ENCODE measurements at regions not wholly inside any gene's neighbourhood (a gene's known extent, or its start where the extent isn't known, plus 50 kb on each side); places are given as distances from the start of the nearest gene placed in this dataset.
"Not testable (repeated sequence)": the region's sequence is repeated elsewhere in the genome, so short reads cannot be mapped to it uniquely, and the experiment has no call there.

DNA sequence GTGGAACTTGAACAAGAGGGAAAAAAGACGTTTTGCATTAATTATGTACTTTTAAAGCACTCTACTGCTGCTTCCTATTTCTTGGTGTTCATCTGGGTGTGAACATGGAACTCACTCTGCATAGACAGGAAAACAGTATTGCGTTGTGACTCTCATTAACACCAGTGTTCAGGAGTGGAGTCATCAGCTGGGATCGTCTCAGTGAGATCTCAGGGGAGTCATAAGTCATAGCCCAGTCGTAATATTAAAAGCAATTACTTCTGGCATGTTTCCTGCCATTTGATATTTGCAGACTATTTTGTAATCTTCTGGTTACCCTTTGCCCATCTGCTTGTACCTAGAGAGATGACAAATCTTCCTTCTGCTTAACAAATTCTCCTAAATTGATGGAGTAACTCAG lies 462.0 kb upstream of the ATP11B start:
- Histone ChIP-seq H3K9ac (ENCODE audit: low read length) (no peak overlapping the region), H3K79me2 (ENCODE audit: insufficient read depth, low read length) (no peaks in the 10 kb centered on the region), H3K27ac (ENCODE audit: low read depth, low read length, poor library complexity, severe bottlenecking) (no peak overlapping the region), H4K20me1 (ENCODE audit: insufficient read depth, low read length) (no peaks in the 10 kb centered on the region), H3F3A (ENCODE audit: insufficient read depth, low read length) (no peaks in the 10 kb centered on the region), H3K4me1 (ENCODE audit: insufficient read depth, low read length, severe bottlenecking) (no peaks in the 10 kb centered on the region), H3K36me3 (ENCODE audit: insufficient read depth, low read length) (no peaks in the 10 kb centered on the region), H3K4me3 (ENCODE audit: low read depth, low read length, poor library complexity, severe bottlenecking) (no peak overlapping the region), H3K9me3 (ENCODE audit: low read length) (no peaks in the 10 kb centered on the region), H3K27me3 (ENCODE audit: insufficient read depth, low read length) (no peaks in the 10 kb centered on the region), H2AFZ (ENCODE audit: low read length) (no peak overlapping the region), H3K4me2 (ENCODE audit: low read length) (no peak overlapping the region), H3K9me2 (ENCODE audit: low read depth, low read length) (no peaks in the 10 kb centered on the region)
- TF ChIP-seq EZH2 (IDR thresholded peaks at IDR 0.05; ENCODE audit: borderline replicate concordance, low read length), result no peak
- TF ChIP-seq, protein P1, sequence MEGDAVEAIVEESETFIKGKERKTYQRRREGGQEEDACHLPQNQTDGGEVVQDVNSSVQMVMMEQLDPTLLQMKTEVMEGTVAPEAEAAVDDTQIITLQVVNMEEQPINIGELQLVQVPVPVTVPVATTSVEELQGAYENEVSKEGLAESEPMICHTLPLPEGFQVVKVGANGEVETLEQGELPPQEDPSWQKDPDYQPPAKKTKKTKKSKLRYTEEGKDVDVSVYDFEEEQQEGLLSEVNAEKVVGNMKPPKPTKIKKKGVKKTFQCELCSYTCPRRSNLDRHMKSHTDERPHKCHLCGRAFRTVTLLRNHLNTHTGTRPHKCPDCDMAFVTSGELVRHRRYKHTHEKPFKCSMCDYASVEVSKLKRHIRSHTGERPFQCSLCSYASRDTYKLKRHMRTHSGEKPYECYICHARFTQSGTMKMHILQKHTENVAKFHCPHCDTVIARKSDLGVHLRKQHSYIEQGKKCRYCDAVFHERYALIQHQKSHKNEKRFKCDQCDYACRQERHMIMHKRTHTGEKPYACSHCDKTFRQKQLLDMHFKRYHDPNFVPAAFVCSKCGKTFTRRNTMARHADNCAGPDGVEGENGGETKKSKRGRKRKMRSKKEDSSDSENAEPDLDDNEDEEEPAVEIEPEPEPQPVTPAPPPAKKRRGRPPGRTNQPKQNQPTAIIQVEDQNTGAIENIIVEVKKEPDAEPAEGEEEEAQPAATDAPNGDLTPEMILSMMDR (IDR thresholded peaks at IDR 0.05; ENCODE audit: low read length), result no peak

DNA sequence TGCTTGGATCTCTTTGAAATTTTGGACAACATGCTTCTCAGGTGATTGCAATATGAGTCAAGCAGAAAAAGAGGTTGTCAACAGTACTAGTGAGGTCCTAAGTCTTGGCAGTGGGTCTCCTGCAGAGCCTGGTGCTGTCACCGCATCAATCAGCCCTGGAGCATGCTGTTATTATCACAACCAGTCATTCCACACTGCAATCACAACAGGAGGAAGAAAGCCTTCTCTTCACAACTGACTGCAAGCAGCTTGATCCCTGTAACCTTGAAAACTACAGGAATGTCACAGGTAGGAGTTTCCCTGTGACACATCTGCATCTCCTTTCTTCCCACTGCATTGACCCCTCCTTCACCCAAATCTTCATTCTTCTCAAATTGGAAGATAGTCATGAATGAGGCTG lies 451.1 kb upstream of the ATP11B start:
- no peaks in the 10 kb centered on the region for H4K20me1 ChIP-seq (ENCODE audit: insufficient read depth, low read length)
- H3K27me3 ChIP-seq (ENCODE audit: insufficient read depth, low read length), result no peaks in the 10 kb centered on the region
- no peak overlapping the region for H3K4me3 ChIP-seq (ENCODE audit: low read depth, low read length, poor library complexity, severe bottlenecking)
- H3K4me1 ChIP-seq (ENCODE audit: insufficient read depth, low read length, severe bottlenecking), result no peaks in the 10 kb centered on the region
- H3F3A ChIP-seq (ENCODE audit: insufficient read depth, low read length), result no peaks in the 10 kb centered on the region
- no peak overlapping the region for H3K9ac ChIP-seq (ENCODE audit: low read length)
- H3K4me2 ChIP-seq (ENCODE audit: low read length), result no peak overlapping the region
- no peak overlapping the region for H2AFZ ChIP-seq (ENCODE audit: low read length)
- no peaks in the 10 kb centered on the region for H3K9me3 ChIP-seq (ENCODE audit: low read length)
- TF ChIP-seq EZH2 (IDR thresholded peaks at IDR 0.05; ENCODE audit: borderline replicate concordance, low read length), result no peak
- TF ChIP-seq, protein P1 (IDR thresholded peaks at IDR 0.05; ENCODE audit: low read length), result no peak
- H3K79me2 ChIP-seq (ENCODE audit: insufficient read depth, low read length), result no peaks in the 10 kb centered on the region
- H3K9me2 ChIP-seq (ENCODE audit: low read depth, low read length), result no peaks in the 10 kb centered on the region
- H3K36me3 ChIP-seq (ENCODE audit: insufficient read depth, low read length), result no peaks in the 10 kb centered on the region
- H3K27ac ChIP-seq (ENCODE audit: low read depth, low read length, poor library complexity, severe bottlenecking), result no peak overlapping the region

DNA sequence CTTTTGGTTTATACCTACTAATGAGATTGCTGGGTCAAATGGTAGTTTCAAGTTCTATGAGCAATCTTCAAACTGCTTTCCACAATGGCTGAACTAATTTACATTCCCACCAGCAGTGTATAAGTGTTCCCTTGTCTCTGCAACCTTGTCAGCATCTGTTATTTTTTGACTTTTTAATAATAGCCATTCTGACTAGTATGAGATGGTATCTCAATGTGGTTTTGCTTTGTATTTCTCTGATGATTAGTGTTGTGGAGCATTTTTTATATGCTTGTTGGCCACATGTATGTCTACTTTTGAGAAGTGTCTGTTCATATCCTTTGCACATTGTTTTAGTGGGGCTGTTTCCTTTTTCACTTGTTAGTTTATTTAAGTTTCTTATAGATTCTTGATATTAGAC lies 449.3 kb upstream of the ATP11B start:
- not testable (repeated sequence) for H3K4me2 ChIP-seq (ENCODE audit: low read length); H4K20me1 ChIP-seq (ENCODE audit: insufficient read depth, low read length); H3F3A ChIP-seq (ENCODE audit: insufficient read depth, low read length); H3K4me1 ChIP-seq (ENCODE audit: insufficient read depth, low read length, severe bottlenecking); H3K27me3 ChIP-seq (ENCODE audit: insufficient read depth, low read length); H3K9me2 ChIP-seq (ENCODE audit: low read depth, low read length); H3K4me3 ChIP-seq (ENCODE audit: low read depth, low read length, poor library complexity, severe bottlenecking); H2AFZ ChIP-seq (ENCODE audit: low read length); H3K36me3 ChIP-seq (ENCODE audit: insufficient read depth, low read length); H3K9ac ChIP-seq (ENCODE audit: low read length); H3K79me2 ChIP-seq (ENCODE audit: insufficient read depth, low read length); H3K9me3 ChIP-seq (ENCODE audit: low read length); H3K27ac ChIP-seq (ENCODE audit: low read depth, low read length, poor library complexity, severe bottlenecking)

DNA sequence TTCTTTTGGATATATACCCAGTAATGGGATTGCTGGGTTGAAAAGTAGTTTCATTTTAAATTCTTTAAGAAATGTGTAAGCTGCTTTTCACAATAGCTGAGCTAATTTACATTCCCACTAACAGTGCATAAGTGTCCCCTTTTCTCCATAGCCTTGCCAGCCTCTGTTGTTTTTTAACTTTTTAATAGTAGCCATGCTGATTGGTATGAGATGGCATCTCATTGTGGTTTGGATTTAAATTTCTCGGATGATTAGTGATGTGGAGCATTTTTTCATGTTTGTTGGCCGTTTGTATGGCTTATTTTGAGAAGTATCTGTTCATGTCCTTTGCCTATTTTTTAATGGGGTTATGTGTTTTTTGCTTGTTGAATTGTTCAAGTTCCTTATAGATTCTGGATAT lies 444.3 kb upstream of the ATP11B start:
- Histone ChIP-seq H3K9me2 (ENCODE audit: low read depth, low read length) (no peaks in the 10 kb centered on the region), H3K27me3 (ENCODE audit: insufficient read depth, low read length) (no peaks in the 10 kb centered on the region), H3K4me2 (ENCODE audit: low read length) (no peak overlapping the region)

More for the DNA sequence above, 444.3 kb upstream of the ATP11B start:
- no peaks in the 10 kb centered on the region for H3K79me2 ChIP-seq (ENCODE audit: insufficient read depth, low read length)
- no peaks in the 10 kb centered on the region for H3K4me1 ChIP-seq (ENCODE audit: insufficient read depth, low read length, severe bottlenecking)
- H3K9me3 ChIP-seq (ENCODE audit: low read length), result no peaks in the 10 kb centered on the region
- no peaks in the 10 kb centered on the region for H3K36me3 ChIP-seq (ENCODE audit: insufficient read depth, low read length)
- H3K4me3 ChIP-seq (ENCODE audit: low read depth, low read length, poor library complexity, severe bottlenecking), result no peak overlapping the region
- no peaks in the 10 kb centered on the region for H4K20me1 ChIP-seq (ENCODE audit: insufficient read depth, low read length)
- no peaks in the 10 kb centered on the region for H3F3A ChIP-seq (ENCODE audit: insufficient read depth, low read length)
- TF ChIP-seq, protein P1 (IDR thresholded peaks at IDR 0.05; ENCODE audit: low read length), result no peak
- TF ChIP-seq EZH2 (IDR thresholded peaks at IDR 0.05; ENCODE audit: borderline replicate concordance, low read length), result no peak
- no peak overlapping the region for H3K27ac ChIP-seq (ENCODE audit: low read depth, low read length, poor library complexity, severe bottlenecking)
- no peak overlapping the region for H2AFZ ChIP-seq (ENCODE audit: low read length)
- no peak overlapping the region for H3K9ac ChIP-seq (ENCODE audit: low read length)

All from OCI-LY1 (cell line).